ENCODE measurements at regions not wholly inside any gene's neighbourhood (a gene's known extent, or its start where the extent isn't known, plus 50 kb on each side); places are given as distances from the start of the nearest gene placed in this dataset.

DNA sequence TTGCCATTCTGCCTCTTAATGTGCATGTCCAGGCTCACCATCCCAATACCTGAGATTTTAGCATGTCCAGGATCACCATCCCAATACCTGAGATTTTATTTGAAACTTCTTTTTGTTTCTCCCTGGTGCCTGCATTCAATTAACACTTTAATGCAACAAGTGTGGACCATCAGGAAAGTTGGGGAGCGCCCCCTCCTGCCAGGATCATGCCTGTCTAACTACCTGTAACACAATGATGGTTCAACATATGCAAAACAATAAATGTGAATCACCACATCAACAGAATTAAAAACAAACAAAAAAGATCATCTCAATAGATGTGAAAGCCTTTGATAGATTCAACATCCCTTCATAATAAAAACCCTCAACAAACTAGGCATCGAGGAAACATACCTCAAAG is 1359.5 kb upstream of the DIAPH2 start:
- intact Hi-C loops (cut with DNase I), result no loop called here
- Histone ChIP-seq H3K4me1 (no peaks in the 10 kb centered on the region), H3K27ac (no peak overlapping the region), H3K27me3 (ENCODE audit: low read depth) (no peaks in the 10 kb centered on the region), H3K9me3 (no peaks in the 10 kb centered on the region), H3K36me3 (no peaks in the 10 kb centered on the region), H3K4me3 (no peak overlapping the region)
- no peak for TF ChIP-seq CTCF (IDR thresholded peaks at IDR 0.05)
- ATAC-seq (no peak), DNase-seq (no peak)

DNA sequence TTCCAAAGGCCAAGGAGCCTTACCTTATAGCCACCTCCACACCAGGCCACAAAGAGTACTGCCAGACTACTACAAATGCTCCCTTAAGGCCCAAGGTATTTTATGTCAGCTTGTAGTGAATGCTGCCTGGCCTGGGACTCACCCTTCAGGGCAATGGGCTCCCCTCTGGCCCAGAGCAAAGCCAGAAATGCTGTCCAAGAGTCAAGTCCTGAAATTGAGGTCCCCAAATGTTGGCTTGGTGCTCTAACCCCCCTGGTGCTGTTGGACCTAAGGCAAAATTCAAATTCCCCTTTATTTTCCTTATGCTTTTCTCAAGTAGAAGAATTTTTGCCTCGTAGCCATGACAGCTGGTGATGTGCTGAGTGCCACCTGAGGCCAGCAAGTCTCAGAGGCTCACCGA is 1354.3 kb upstream of the DIAPH2 start:
- Histone ChIP-seq H3K27ac (no peak overlapping the region), H3K9me3 (no peaks in the 10 kb centered on the region), H3K36me3 (no peaks in the 10 kb centered on the region), H3K4me1 (no peaks in the 10 kb centered on the region), H3K4me3 (no peak overlapping the region), H3K27me3 (ENCODE audit: low read depth) (no peaks in the 10 kb centered on the region)
- ATAC-seq (no peak), DNase-seq (no peak)
- no peak for TF ChIP-seq CTCF (IDR thresholded peaks at IDR 0.05)
- intact Hi-C loops (cut with DNase I), result no loop called here

GRCh38 chrX:95332530-95332929 is 1352.1 kb upstream of the DIAPH2 start:
- H3K27ac ChIP-seq, result no peak overlapping the region
- H3K4me1 ChIP-seq, result no peaks in the 10 kb centered on the region
- DNase-seq (no peak), ATAC-seq (no peak)
- H3K27me3 ChIP-seq (ENCODE audit: low read depth), result no peaks in the 10 kb centered on the region
- no peaks in the 10 kb centered on the region for H3K9me3 ChIP-seq
- intact Hi-C loops (cut with DNase I), result no loop called here
- no peak for TF ChIP-seq CTCF (IDR thresholded peaks at IDR 0.05)
- no peak overlapping the region for H3K4me3 ChIP-seq
- H3K36me3 ChIP-seq, result no peaks in the 10 kb centered on the region

- no peak for ATAC-seq
- DNase-seq, result no peak
- intact Hi-C loops (cut with DNase I), result no loop called here
- Histone ChIP-seq H3K9me3 (no peaks in the 10 kb centered on the region), H3K4me1 (no peaks in the 10 kb centered on the region), H3K4me3 (no peak overlapping the region), H3K27me3 (ENCODE audit: low read depth) (no peaks in the 10 kb centered on the region), H3K27ac (no peak overlapping the region), H3K36me3 (no peaks in the 10 kb centered on the region)
- no peak for TF ChIP-seq CTCF (IDR thresholded peaks at IDR 0.05)
Observed at GRCh38 chrX:95346856-95347255, 1337.8 kb upstream of the DIAPH2 start.

DNA sequence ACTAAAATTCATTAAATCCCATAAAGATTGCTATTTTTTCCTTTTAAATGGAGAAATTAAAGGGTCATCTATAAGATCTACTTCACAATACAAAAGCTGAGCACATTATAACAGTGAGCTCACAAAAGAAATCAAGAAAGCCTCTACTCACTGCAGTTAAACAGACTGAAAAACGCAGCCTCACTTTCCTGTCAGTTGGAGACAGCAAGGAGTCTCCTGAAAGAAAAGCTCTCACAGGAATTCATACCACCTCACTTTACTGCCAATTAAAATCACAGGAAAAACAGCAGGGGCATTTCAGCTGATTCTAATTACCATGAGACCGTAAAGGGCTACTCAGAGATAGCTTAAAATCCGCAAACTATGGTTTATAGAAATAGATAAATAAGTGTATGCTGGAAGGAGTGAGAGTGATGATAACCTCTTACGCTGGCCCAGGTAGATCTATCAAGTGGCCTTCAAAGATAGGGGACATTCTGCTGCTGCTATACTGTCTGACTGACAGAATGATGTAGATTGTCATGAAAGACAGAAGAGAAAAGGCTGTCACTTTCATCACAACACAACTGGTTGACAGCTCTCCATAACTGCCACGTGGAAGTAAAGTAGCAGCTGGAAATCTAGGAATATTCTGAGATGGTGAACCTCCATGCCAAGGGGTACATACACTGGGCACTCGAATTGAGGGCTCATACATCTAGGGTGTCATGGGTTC is 1333.7 kb upstream of the DIAPH2 start:
- no peak overlapping the region for H3K4me3 ChIP-seq
- intact Hi-C loops (cut with DNase I), result no loop called here
- no peaks in the 10 kb centered on the region for H3K4me1 ChIP-seq
- no peak for DNase-seq
- ATAC-seq, result no peak
- H3K36me3 ChIP-seq, result no peaks in the 10 kb centered on the region
- no peaks in the 10 kb centered on the region for H3K27me3 ChIP-seq (ENCODE audit: low read depth)
- H3K27ac ChIP-seq, result no peak overlapping the region
- TF ChIP-seq CTCF (IDR thresholded peaks at IDR 0.05), result no peak
- no peaks in the 10 kb centered on the region for H3K9me3 ChIP-seq
